Esophagus muscularis mucosa (tissue), 3 donors: ENCODE measurements at regions not wholly inside any gene's neighbourhood (a gene's known extent, or its start where the extent isn't known, plus 50 kb on each side); places are given as distances from the start of the nearest gene placed in this dataset.

Source experiments
- POLR2A ChIP-seq: fragments of 450-650 bp; IDR thresholded peaks from one replicate; pipeline ENCODE4 v1.6.1; 2017; ENCODE audit warnings: antibody characterized with exemption, moderate library complexity, mild to moderate bottlenecking, low read depth
- POLR2AphosphoS5 ChIP-seq, 2 donors: sonication (generic); formaldehyde crosslinking; IDR thresholded peaks; one replicate each; pipeline ENCODE4 v1.6.1; 2017; ENCODE audit warnings: antibody characterized with exemption in 2 of 2
- TF ChIP-seq, protein P1 (sequence below), 3 experiments: fragments of 200-600 bp in 2 of 3; fragments of 450-650 bp in 1 of 3; sonication (generic) in 2 of 3; IDR thresholded peaks; one replicate each; pipeline ENCODE4 v1.5.1; 2017 to 2019; ENCODE audit warnings: antibody characterized with exemption in 3 of 3, mild to moderate bottlenecking in 2 of 3, moderate library complexity in 1 of 3

DNA sequence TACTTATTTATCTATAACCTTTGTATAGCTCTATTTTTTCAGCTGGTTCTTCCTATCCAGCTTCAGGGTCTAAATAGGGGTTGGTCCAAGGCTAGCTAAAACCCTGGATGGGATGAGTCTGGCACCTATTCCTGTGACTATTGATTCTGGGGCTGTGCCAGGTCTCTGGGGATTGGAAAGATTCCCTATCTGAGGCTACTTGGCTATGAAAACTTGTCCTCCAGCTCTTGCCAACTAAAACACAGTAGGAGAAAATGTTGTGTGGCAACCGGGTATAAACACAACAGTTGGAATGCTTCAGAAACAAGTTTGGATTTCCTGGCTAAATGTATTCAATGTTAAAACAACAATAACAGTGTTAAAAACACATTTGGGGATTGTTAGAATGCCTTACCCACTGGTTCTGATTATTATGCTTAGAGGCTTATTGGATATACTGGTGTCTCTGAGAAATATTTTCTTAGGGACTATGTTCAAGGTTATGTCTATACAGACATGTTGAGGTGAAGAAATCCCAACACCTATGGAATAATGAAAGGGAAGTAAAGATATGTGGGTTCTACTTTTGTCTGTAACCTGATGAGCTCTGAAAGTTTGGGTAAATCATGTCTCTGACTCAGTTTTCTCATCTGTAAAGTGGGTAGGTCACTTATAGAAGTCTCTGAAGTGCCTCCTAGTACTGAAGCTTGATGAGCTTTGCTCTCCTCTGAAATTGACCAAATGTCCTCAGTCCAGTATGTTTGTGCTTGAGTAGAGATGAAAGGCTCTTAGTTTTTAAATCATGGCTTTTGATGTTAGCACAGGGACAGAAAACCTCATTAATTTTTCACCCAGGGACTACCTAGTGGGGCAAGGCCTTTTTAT is 460.7 kb downstream of the MTX2 start:
- no peak for TF ChIP-seq POLR2A
- TF ChIP-seq, protein P1, sequence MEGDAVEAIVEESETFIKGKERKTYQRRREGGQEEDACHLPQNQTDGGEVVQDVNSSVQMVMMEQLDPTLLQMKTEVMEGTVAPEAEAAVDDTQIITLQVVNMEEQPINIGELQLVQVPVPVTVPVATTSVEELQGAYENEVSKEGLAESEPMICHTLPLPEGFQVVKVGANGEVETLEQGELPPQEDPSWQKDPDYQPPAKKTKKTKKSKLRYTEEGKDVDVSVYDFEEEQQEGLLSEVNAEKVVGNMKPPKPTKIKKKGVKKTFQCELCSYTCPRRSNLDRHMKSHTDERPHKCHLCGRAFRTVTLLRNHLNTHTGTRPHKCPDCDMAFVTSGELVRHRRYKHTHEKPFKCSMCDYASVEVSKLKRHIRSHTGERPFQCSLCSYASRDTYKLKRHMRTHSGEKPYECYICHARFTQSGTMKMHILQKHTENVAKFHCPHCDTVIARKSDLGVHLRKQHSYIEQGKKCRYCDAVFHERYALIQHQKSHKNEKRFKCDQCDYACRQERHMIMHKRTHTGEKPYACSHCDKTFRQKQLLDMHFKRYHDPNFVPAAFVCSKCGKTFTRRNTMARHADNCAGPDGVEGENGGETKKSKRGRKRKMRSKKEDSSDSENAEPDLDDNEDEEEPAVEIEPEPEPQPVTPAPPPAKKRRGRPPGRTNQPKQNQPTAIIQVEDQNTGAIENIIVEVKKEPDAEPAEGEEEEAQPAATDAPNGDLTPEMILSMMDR (IDR thresholded peaks at IDR 0.05) = no peak
- no peak for TF ChIP-seq POLR2AphosphoS5 (IDR thresholded peaks at IDR 0.05)
